HepG2 (cell line): ENCODE measurements at regions not wholly inside any gene's neighbourhood (a gene's known extent, or its start where the extent isn't known, plus 50 kb on each side); places are given as distances from the start of the nearest gene placed in this dataset.

Experiments used
- ATAC-seq: fragments of 200-7000 bp; cut with Tn5 transposase; 3 replicates; pipeline ENCODE4 v1.9.1; 2020; ENCODE audit warnings: mild to moderate bottlenecking, moderate library complexity
- BruUV-seq: library from RNA; stranded (reverse); fragments of 400-500 nt; replicated peaks from 2 replicates; lab custom pipeline; 2021; lab: Mats Ljungman, UMichigan
- CTCF ChIA-PET: fragments of 300-600 bp; formaldehyde crosslinking; extraction: SDS; loops from one replicate; lab custom pipeline; 2021; ENCODE audit warnings: low total read pairs, inconsistent platforms, low intra/inter-chr PET ratio; lab: Yijun Ruan, JAX
- POLR2A ChIA-PET: fragments of 350-600 bp; sonication (Branson Sonifier 250); formaldehyde crosslinking; loops from one replicate; lab custom pipeline; 2020; ENCODE audit warnings: antibody characterized with exemption, inconsistent platforms; lab: Yijun Ruan, JAX
- DNase-seq: peaks from one replicate; pipeline ENCODE4 v3.0.0-alpha.2; 2015; ENCODE audit warnings: low spot score
- FAIRE-seq: peaks from 3 replicates; lab custom pipeline; 2011; peaks lifted over from hg19 to GRCh38; lab: Jason Lieb, UNC
- H2AFZ ChIP-seq: one replicate; pipeline ENCODE4 v1.6.1; 2011; ENCODE audit warnings: low read length, inconsistent platforms
- H3K27ac ChIP-seq: fragments of 300-600 bp; 3 replicates; pipeline ENCODE4 v1.8.0; 2011; ENCODE audit warnings: mixed run types, mild to moderate bottlenecking, mixed read lengths, low read length, inconsistent platforms; ENCODE audit not compliant: insufficient read depth; ENCODE audit errors: extremely low read length
- H3K27me3 ChIP-seq, 2 experiments: fragments of 200-600 bp in 1 of 2; 2 replicates in 1 of 2; 3 replicates in 1 of 2; pipeline versions ENCODE4 v1.6.0 to v1.8.0; 2011; ENCODE audit warnings: low read length in 2 of 2, mild to moderate bottlenecking in 2 of 2, moderate library complexity in 2 of 2, inconsistent platforms in 1 of 2; ENCODE audit not compliant: insufficient read depth in 2 of 2, control insufficient read depth in 1 of 2
- H3K36me3 ChIP-seq, 2 experiments: fragments of 200-600 bp in 1 of 2; replicated peaks in 1 of 2; 2 replicates in 1 of 2; 3 replicates in 1 of 2; pipeline versions ENCODE4 v1.5.1 to v1.8.0; 2011; ENCODE audit warnings: low read length in 2 of 2, inconsistent platforms in 1 of 2; ENCODE audit not compliant: insufficient read depth in 2 of 2, control insufficient read depth in 1 of 2
- H3K4me1 ChIP-seq: 2 replicates; pipeline ENCODE4 v1.5.1; 2012; ENCODE audit warnings: low read length, inconsistent platforms; ENCODE audit not compliant: insufficient read depth
- H3K4me2 ChIP-seq: 2 replicates; pipeline ENCODE4 v1.6.0; 2011; ENCODE audit warnings: low read depth, low read length, inconsistent platforms
- H3K4me3 ChIP-seq, 3 experiments: fragments of 200-600 bp in 1 of 3; sonication (generic), shearing (Covaris generic) in 1 of 3; replicated peaks in 1 of 3; 2 replicates each; pipeline ENCODE4 v1.5.1; 2011 to 2016; ENCODE audit warnings: low read length in 3 of 3, inconsistent platforms in 2 of 3, low read depth in 2 of 3, mild to moderate bottlenecking in 2 of 3, control low read depth in 1 of 3, mixed read lengths in 1 of 3; ENCODE audit not compliant: insufficient read depth in 1 of 3
- H3K79me2 ChIP-seq: one replicate; pipeline ENCODE4 v1.6.1; 2011; ENCODE audit warnings: low read length, inconsistent platforms; ENCODE audit not compliant: insufficient read depth
- H3K9ac ChIP-seq: 2 replicates; pipeline ENCODE4 v1.6.0; 2011; ENCODE audit warnings: mild to moderate bottlenecking, low read depth, low read length, inconsistent platforms; ENCODE audit not compliant: insufficient read depth
- H3K9me3 ChIP-seq: 2 replicates; pipeline ENCODE4 v1.5.1; 2012; ENCODE audit warnings: mild to moderate bottlenecking, low read length
- H4K20me1 ChIP-seq: 2 replicates; pipeline ENCODE4 v1.6.0; 2011; ENCODE audit warnings: inconsistent platforms, mild to moderate bottlenecking, low read length, moderate library complexity; ENCODE audit not compliant: insufficient read depth
- AKAP8 ChIP-seq: sonication (generic); formaldehyde crosslinking; IDR thresholded peaks from 2 replicates; pipeline ENCODE4 v1.5.1; 2020; ENCODE audit warnings: mild to moderate bottlenecking, missing genetic modification reagents
- ARID3A ChIP-seq: IDR thresholded peaks from 2 replicates; pipeline ENCODE4 v1.6.1; 2012; ENCODE audit warnings: low read depth, low read length, improper control_type of control experiment
- HOXA7 ChIP-seq: sonication (generic); formaldehyde crosslinking; IDR thresholded peaks from 2 replicates; pipeline ENCODE4 v1.8.1; 2022; ENCODE audit warnings: mild to moderate bottlenecking, missing genetic modification reagents, moderate library complexity
- MNT ChIP-seq: fragments of 450-650 bp; IDR thresholded peaks from 2 replicates; pipeline ENCODE4 v1.6.1; 2016
- RARA ChIP-seq: IDR thresholded peaks from 2 replicates; pipeline ENCODE4 v1.6.1; 2016; ENCODE audit warnings: missing genetic modification reagents, missing compliant biosample characterization
- SIN3A ChIP-seq: IDR thresholded peaks from 2 replicates; pipeline ENCODE4 v1.6.1; 2011; ENCODE audit warnings: low read depth, mild to moderate bottlenecking, control low read depth, low read length, borderline replicate concordance
- TEF ChIP-seq: sonication (generic); formaldehyde crosslinking; IDR thresholded peaks from 2 replicates; pipeline ENCODE4 v1.5.0; 2020; ENCODE audit warnings: missing genetic modification reagents
- TRIM22 ChIP-seq: fragments of 450-650 bp; IDR thresholded peaks from 2 replicates; pipeline ENCODE4 v1.6.1; 2017
- ZBTB7A ChIP-seq: sonication (generic); formaldehyde crosslinking; IDR thresholded peaks from 2 replicates; pipeline ENCODE4 v1.8.0; 2022; ENCODE audit warnings: mild to moderate bottlenecking, missing genetic modification reagents
- ZFP1 ChIP-seq: IDR thresholded peaks from 2 replicates; pipeline ENCODE4 v1.6.1; 2016
- ZNF205 ChIP-seq: IDR thresholded peaks from 2 replicates; pipeline ENCODE4 v1.6.1; 2018; ENCODE audit warnings: missing biosample characterization, missing genetic modification reagents
- ZNF256 ChIP-seq: sonication (generic); formaldehyde crosslinking; conservative IDR thresholded peaks from 2 replicates; pipeline ENCODE4 v1.4.0; 2020; ENCODE audit warnings: missing genetic modification reagents
- ZNF329 ChIP-seq: sonication (generic); formaldehyde crosslinking; IDR thresholded peaks from 2 replicates; pipeline ENCODE4 v1.9.0; 2021; ENCODE audit warnings: low read depth, mild to moderate bottlenecking, missing genetic modification reagents
- ZNF562 ChIP-seq: sonication (generic); formaldehyde crosslinking; IDR thresholded peaks from 2 replicates; pipeline ENCODE4 v1.8.0; 2022; ENCODE audit warnings: missing genetic modification reagents, borderline replicate concordance
- ZNF687 ChIP-seq: sonication (generic); formaldehyde crosslinking; IDR thresholded peaks from 2 replicates; pipeline ENCODE4 v1.5.1; 2020; ENCODE audit warnings: mild to moderate bottlenecking, missing genetic modification reagents, moderate library complexity
- WGBS: methylation state at CpG from one replicate; pipeline ENCODE4 v1.1.6; 2017; ENCODE audit warnings: low lambda C conversion rate; 5-methylcytosine and 5-hydroxymethylcytosine counted together
- in situ Hi-C: cut with HindIII; loops from 2 replicates; pipeline ENCODE4 v1.10.0; 2017; ENCODE audit warnings: low pct_unique_long_range_greater_than_20kb; ENCODE audit not compliant: extremely low pct_ligation_motif_present
- intact Hi-C: fragments of 100-400 bp; cut with micrococcal nuclease; formaldehyde crosslinking; loops from one replicate; pipeline ENCODE4 v1.10.0; 2022; ENCODE audit not compliant: unreplicated experiment

GRCh38 chrX:56069299-56069931 is 162.7 kb upstream of the KLF8 start (continued):
- TF ChIP-seq SIN3A (no peak), ZNF329 (CRISPR knock-in tag) (no peak), ZFP1 (no peak), AKAP8 (CRISPR knock-in tag) (no peak)

- 0% methylated on average over 2 of the region's 2 CpGs for WGBS
- no TSS peak for BruUV-seq
- no peak for FAIRE-seq
- Histone ChIP-seq H3K9ac (no peak overlapping the region), H3K36me3 (no peaks in the 10 kb centered on the region), H3K27me3 (no peaks in the 10 kb centered on the region), H3K79me2 (no peaks in the 10 kb centered on the region), H2AFZ (no peak overlapping the region), H3K9me3 (no peaks in the 10 kb centered on the region), H3K4me1 (no peaks in the 10 kb centered on the region), H3K4me3 (no peak overlapping the region), H3K27ac (no peak overlapping the region), H3K4me2 (no peak overlapping the region), H4K20me1 (no peaks in the 10 kb centered on the region)
- no peak for DNase-seq
- in situ Hi-C loops: no loop called here
- intact Hi-C loops: no loop called here
- CTCF ChIA-PET: no interaction called here
- POLR2A ChIA-PET: no interaction called here
- no peak for ATAC-seq
- TF ChIP-seq TRIM22 (no peak), ZNF205 (CRISPR knock-in tag) (no peak), TEF (CRISPR knock-in tag) (no peak), ZNF562 (CRISPR knock-in tag) (no peak), ZNF687 (CRISPR knock-in tag) (no peak), RARA (CRISPR knock-in tag) (no peak), MNT (no peak), HOXA7 (no peak), ARID3A (no peak), ZNF256 (no peak), ZBTB7A (CRISPR knock-in tag) (no peak)
Measured at GRCh38 chrX:56089376-56089775, 142.8 kb upstream of the KLF8 start.
